ENCODE measurements at regions not wholly inside any gene's neighbourhood (a gene's known extent, or its start where the extent isn't known, plus 50 kb on each side); places are given as distances from the start of the nearest gene placed in this dataset.

- TF ChIP-seq CTCF (IDR thresholded peaks at IDR 0.05), result no peak
- TF ChIP-seq POLR2AphosphoS5 (IDR thresholded peaks at IDR 0.05; ENCODE audit: low read depth, low read length), result no peak
- no peak for TF ChIP-seq SIN3A (IDR thresholded peaks at IDR 0.05; ENCODE audit: borderline replicate concordance, insufficient read depth, low read depth, low read length)
- no peak for TF ChIP-seq REST (IDR thresholded peaks at IDR 0.05; ENCODE audit: insufficient read depth in 1 of 2, low read depth in 2 of 2, low read length in 1 of 2)
These were observed 274.8 kb upstream of the RUNX1 start for GRCh38 chr21:35323947-35324346.
